Transverse colon (tissue), 3 donors: ENCODE measurements at regions not wholly inside any gene's neighbourhood (a gene's known extent, or its start where the extent isn't known, plus 50 kb on each side); places are given as distances from the start of the nearest gene placed in this dataset.

Source experiments
- CTCF ChIP-seq, 5 experiments: fragments of 200-600 bp in 3 of 5; fragments of 450-650 bp in 2 of 5; sonication (generic) in 3 of 5; IDR thresholded peaks; 1 replicate in 2 of 5; 2 replicates in 3 of 5; pipeline ENCODE4 v1.5.1; 2016 to 2017; ENCODE audit warnings: antibody characterized with exemption in 5 of 5, inconsistent platforms in 3 of 5, mild to moderate bottlenecking in 2 of 5, moderate library complexity in 1 of 5
- EP300 ChIP-seq: sonication (generic); formaldehyde crosslinking; IDR thresholded peaks from one replicate; pipeline ENCODE4 v1.6.1; 2017; ENCODE audit warnings: antibody characterized with exemption, low read depth
- POLR2A ChIP-seq: fragments of 450-650 bp; IDR thresholded peaks from one replicate; pipeline ENCODE4 v1.6.1; 2016; ENCODE audit warnings: antibody characterized with exemption, mild to moderate bottlenecking, moderate library complexity

- TF ChIP-seq CTCF (IDR thresholded peaks at IDR 0.05) (no peak), POLR2A (no peak), EP300 (no peak)
Observed at GRCh38 chr3:25015599-25015998, 412.5 kb upstream of the RARB start.
